ENCODE measurements at regions not wholly inside any gene's neighbourhood (a gene's known extent, or its start where the extent isn't known, plus 50 kb on each side); places are given as distances from the start of the nearest gene placed in this dataset.

DNA sequence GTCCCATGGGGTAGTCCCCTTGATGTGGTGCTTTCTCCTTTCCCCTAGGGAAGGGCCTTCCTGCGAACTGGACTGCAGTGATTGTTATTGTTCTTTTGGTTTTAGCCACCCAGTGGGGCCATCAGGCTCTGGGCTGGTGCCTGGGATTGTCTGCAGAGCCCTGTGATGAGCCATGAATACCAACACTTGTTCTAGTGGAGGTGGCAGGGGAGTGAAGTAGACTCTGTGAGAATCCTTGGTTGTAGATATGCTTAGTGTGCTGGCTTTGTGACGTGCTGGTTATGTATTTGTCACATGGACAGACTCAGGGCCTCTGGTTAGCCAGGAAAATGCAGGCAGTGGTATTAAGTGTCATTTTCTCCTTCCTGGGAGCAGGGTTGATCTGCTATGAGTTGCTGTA lies 51.8 kb upstream of the NDUFB4 start:
- DNase-seq = no peak
- intact Hi-C loops (cut with DNase I) = no loop called here

DNA sequence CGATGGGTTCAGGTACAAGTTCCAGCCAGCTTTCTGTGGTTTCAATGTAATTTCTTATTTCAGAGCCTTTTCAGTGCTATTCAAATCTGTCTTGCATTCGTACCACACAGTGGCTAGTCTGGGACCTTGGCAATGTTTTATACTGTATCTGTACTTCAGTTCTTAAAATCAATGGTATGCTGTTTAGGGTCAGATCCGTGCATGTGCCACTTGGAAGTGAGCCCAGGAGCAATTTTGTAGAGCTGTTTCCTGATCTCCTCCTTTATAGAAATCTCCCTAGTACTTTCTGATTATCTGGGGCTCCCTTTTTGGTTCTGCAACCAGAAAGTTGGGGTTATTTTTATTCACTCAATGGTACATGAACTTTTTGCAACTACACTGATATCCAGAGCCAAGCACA lies 59.5 kb upstream of the NDUFB4 start:
- no peak for DNase-seq
- intact Hi-C loops (cut with DNase I) = no loop called here

DNA sequence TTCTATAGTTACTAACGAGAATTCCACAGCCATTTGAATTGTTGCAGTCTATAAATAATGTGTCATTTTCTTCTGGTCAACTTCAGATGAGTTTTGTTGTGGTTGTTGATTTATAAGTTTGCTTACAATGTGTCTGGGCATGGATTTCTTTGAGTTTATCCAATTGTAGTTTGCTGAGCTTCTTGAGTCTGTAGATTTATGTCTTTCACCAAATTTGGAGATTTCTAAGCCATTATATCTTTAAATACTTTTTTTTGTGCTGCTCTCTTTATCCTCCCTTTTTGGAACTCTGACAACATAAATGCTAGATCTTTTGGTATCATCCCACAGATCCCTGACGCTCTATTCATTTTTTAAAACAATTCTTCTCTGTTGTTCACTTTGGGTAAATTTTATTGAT lies 63.2 kb upstream of the NDUFB4 start:
- intact Hi-C loops (cut with DNase I) = no loop called here
- DNase-seq = no peak

DNA sequence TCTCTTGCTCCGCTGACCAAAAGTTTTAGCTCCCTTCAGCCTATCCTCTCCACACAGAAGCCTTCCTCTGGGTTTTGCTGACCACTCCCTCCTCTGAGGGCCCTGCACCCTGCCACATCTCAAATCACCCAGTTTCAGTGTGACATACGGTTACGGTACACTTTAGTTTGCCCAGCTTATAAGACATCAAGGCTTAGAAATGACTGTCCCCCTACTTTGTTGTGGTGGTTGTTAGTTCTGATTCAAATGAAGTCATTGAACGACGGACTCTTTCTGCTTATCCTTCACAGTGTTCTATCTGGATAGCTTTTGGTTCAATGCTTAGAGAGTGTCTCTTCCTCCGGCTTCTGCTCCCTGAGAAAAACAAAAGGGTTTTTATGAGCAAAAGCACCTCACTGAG lies 68.0 kb upstream of the NDUFB4 start:
- intact Hi-C loops (cut with DNase I) = no loop called here
- DNase-seq = no peak

DNA sequence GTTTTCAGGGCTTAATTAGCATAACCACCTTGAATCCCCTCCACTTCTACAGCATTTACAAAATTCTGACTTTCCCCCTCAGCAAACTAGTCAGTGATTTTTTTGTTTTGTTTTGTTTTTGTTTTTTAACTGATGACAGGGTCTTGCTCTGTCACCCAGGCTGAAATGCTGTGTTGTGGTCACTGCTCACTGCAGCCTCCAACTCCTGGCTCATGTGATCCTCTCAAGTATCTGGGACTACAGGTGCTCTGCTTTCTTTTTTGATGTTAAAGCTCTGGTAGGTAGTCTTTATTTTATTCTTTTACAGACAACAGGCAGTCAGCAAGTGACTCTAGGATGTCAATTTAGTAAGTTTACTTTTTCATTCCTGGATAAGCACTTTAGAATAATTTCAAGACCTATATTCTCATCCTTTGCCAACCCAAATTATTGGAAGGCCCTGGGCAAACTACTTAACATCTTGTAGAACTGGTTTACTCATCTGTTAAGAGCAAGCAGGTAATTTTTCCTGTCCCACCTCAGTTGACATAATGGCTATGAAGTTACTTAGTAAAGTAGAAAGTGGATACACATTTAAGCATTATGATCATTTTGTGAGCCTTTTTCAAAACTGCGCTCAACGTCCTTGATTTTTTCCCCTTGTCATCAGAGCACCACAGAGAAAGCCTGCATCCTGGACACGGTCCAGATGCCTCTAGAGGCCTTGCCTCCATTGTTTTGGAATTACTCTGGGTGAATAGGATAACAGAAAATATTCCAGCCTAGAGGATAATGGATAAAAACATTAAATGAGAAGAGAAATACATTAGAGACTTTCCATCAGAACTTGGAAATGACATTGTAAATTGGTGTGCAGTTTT lies 69.9 kb upstream of the NDUFB4 start:
- intact Hi-C loops (cut with DNase I) = no loop called here
- no peak for DNase-seq

DNA sequence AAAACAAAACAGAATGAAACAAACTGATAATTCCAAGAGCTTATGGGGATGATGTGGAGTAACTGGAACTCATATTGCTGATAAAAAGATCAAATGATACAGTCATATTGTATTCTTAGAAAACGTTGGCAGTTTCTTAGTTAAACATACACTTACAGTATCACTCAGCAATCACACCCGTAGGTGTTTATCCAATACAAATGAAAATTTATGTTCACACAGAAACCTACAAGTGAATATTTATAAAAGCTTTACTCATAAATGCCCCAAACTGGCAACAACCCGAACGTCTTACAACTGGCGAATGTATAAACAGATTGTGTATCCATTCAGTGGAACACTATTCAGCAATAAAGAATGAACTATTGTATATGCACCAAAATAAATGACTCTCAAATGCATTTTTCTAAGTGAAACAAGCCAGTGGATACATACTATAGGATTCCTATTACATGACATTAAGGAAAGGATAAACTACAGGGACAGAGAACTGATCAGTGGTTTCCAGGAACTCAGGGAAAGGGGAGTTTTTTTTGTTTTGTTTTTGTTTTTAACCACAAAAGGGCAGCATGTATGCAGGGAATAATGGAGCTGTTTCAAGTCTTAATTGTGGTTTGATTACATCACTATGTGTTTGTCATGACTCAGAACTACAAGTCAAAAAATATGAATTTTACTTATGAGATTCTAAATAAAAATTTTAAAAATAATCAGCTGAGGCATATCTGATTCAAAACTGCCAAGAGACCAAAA lies 71.8 kb upstream of the NDUFB4 start:
- DNase-seq = no peak
- intact Hi-C loops (cut with DNase I) = no loop called here

DNA sequence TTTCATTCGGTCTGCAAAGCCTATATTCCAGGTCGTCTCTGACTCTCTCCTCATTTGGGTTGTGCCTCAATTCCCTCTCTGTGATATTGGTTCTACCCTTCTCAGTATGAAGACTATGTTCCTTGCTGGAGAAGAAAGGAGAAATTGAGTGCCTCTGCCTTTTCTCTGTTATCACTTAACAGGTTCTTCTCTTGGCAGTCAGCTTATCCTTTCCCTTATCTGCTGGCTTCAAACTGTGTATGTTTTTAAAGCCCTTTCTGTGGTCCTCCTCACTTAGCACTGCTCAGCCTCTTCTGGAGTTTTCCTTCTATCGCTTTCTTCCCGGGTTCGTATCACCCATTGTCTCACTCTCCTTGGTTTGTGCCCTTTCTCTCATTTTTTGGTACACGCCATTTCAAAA lies 65.3 kb upstream of the FSTL1 start:
- intact Hi-C loops (cut with DNase I) = no loop called here
- DNase-seq = no peak

DNA sequence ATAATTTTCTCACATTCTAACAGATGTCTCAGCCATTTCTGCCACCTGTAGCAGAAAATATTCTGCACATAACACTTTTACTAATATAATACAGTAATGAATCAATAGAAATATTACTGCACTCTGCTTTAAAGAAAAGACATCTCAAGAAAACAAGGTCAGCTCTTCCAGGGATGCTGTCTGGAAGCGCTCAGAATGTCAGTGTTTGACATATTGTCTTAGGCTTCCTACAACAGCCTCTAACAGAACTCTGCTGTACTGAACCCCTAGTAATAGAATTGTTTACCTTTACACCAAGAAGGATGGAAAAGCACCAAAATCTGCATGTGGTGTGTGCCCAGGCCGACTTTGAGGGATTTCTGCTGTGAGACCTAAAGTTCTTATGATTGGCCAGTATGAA lies 61.9 kb upstream of the FSTL1 start:
- intact Hi-C loops (cut with DNase I) = no loop called here
- DNase-seq = no peak

DNA sequence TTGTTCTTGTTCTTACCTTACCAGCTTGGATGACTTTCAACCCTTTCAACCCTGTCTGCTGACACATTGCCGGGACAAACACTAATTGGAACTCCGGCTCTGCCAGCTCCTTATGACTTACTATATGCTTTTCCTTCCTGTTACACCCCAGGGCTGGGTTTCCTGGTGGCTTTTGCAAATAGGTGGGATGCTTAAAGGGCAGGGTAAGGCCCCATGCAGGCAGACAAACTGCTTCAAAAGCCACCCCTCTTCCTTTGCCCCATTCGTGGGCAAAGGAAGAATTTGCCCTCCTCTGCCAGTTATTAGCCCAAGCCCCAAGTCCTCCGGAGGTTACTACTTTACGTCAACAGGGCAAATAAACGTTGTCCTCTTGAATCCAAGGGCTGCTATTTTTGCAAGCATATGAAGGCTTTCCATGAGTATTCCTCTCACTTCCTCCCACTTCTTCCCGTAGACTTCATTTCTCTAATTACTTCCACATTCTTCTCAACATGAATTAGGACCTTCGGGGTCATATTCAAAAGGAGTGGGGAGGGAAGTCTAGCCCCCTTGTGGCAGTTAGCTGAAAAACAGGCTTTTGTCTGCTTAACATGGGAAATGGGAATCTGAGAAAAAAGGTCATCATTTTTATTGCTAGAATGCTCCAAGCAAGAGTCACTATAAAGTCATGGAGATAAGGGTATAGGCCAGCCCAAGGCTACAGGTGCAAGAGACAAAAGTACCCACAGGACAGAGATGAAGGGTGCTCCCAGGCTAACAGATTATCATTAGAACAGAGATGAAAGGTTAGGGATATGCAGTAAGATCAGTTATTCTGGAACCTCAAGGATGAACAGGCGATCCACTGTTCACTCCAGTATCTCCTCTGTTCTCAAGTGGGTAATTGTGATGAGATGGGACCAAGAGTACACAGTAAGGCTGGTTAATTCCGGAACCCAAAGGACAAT lies 56.3 kb upstream of the FSTL1 start:
- DNase-seq = peak in 17 of 42 donors; percentile 5 to 60 (median 18)
- intact Hi-C loops (cut with DNase I) = no loop called here

DNA sequence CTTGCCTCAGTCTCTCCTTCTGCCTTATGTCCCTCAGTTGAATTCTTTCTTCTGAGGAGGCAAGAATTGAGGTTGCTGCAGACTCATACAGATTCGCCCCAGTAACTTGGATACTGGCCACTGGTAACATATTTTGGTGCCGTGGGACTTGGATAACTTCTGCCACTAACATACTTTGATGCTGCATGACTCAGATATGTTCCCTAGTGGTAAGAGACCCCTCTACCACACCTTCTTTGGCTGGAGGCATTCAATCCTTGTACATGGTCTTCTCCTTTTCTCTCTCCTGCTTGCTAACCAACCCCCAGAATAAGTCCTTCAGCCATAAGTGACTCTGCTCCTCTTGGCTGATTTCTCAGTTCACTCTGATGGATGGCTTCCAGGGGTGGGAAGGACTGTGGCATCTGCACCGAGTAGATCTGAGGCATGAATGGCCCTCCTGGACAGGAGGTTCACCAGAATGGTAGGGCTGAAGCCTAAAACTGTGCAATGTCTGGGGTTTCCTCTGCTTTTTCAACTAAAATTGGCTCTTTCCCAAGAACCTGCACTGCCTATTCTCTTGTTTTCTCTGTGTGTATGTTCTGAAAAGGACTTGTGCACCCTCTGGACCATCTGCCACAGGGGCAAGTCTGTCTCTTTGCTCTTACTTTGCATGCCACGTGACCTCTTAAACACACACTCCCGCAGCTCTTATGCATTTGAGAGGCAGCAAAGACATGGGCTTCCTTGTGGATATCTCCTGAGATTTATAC lies 55.5 kb upstream of the FSTL1 start:
- no peak for DNase-seq
- intact Hi-C loops (cut with DNase I) = no loop called here

DNA sequence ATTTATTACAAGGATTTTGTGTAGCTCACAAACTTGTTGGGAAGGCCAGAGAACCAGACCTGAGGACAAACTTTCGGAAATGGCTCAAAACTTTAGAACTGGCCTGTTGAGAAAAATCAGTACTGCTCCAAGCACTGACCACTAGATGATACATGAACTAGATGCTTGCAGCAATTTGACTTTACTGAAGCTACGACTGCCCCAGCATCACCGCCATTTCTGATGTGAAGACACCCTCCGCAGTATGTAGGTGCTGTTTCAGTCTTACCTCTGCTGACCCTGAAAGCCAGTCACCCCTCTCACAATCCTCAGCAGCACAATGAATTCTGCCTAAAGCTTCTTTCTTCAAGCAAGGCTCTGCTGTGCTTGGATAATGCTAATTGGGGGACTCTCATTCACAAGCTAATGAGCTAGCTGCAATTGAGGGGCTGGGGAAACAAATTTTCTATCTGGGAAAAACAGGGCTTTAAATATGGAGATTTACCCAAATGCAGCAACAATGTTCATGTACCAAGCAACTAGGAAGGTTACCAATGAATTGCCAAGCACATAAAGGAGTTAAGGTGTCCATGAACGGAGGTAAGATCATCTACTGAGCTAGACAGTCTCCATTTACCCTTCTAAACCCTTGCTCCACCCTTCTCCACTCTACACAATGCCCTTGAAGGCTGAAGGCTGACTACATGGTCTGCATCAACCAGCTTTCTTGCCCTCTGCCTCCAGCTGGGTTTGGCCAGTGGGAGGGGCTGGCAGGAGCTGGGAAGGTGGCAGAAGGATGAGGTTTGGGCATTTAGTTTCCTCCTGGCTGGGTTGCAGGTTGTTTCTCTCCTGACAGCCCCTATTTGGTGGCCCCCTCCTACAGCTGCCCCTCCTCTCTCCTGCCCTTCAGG lies 53.2 kb upstream of the FSTL1 start:
- no peak for DNase-seq
- intact Hi-C loops (cut with DNase I) = no loop called here

DNA sequence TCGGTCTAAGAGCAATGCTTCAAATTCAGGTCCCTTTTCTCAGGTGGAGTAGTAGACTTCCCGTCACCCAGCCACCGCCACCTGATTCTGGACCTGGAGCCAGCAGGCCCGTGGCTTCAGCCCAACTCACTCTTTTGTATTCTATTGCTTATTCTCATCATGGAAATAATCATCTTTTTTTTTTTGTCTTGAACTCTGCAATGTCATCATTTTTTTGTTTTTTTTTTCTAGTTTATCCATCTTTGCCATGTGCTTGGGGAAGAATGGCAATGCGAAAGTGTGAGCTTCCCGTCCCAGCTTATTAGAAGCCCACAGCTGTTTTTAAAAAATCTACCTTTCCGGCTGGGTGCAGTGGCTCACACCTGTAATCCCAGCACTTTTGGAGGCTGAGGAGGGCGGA lies 51.3 kb upstream of the FSTL1 start:
- DNase-seq = no peak
- intact Hi-C loops (cut with DNase I) = no loop called here
